HG03175 (cell line): ENCODE measurements at regions not wholly inside any gene's neighbourhood (a gene's known extent, or its start where the extent isn't known, plus 50 kb on each side); places are given as distances from the start of the nearest gene placed in this dataset.
"Not testable (repeated sequence)": the region's sequence is repeated elsewhere in the genome, so short reads cannot be mapped to it uniquely, and the experiment has no call there.

Experiments
- ATAC-seq: cut with Tn5 transposase; IDR thresholded peaks from one replicate; pipeline ENCODE4 v1.9.1; 2021; ENCODE audit warnings: mild to moderate bottlenecking, moderate library complexity; ENCODE audit not compliant: unreplicated experiment

GRCh38 chr5:93933269-93933668 lies 191.9 kb upstream of the POU5F2 start:
- not testable (repeated sequence) for ATAC-seq

- no peak for ATAC-seq
These were observed 188.7 kb upstream of the POU5F2 start for GRCh38 chr5:93930098-93930497.

- no peak for ATAC-seq
These were observed 187.7 kb upstream of the POU5F2 start for GRCh38 chr5:93929131-93929530.

GRCh38 chr5:93926831-93927620 lies 185.6 kb upstream of the POU5F2 start:
- ATAC-seq, result no peak

- ATAC-seq, result no peak
These were observed 183.9 kb upstream of the POU5F2 start for GRCh38 chr5:93925321-93925720.

- no peak for ATAC-seq
These were observed 183.2 kb upstream of the POU5F2 start for GRCh38 chr5:93924628-93925027.

GRCh38 chr5:93922551-93922950 lies 181.2 kb upstream of the POU5F2 start:
- no peak for ATAC-seq

GRCh38 chr5:93921001-93921400 lies 179.6 kb upstream of the POU5F2 start:
- no peak for ATAC-seq

- ATAC-seq, result no peak
These were observed 175.5 kb upstream of the POU5F2 start for GRCh38 chr5:93916872-93917271.

- ATAC-seq, result peak; percentile 69
These were observed 173.7 kb upstream of the POU5F2 start for GRCh38 chr5:93915142-93915553.

GRCh38 chr5:93911609-93912008 lies 170.2 kb upstream of the POU5F2 start:
- ATAC-seq, result no peak

- no peak for ATAC-seq
These were observed 168.0 kb upstream of the POU5F2 start for GRCh38 chr5:93909356-93909755.

- ATAC-seq, result no peak
These were observed 163.5 kb upstream of the POU5F2 start for GRCh38 chr5:93904917-93905316.

GRCh38 chr5:93902288-93902687 lies 160.9 kb upstream of the POU5F2 start:
- no peak for ATAC-seq

GRCh38 chr5:93899026-93899600 lies 157.7 kb upstream of the POU5F2 start:
- peak; percentile 92 for ATAC-seq

GRCh38 chr5:93894601-93895354 lies 153.4 kb upstream of the POU5F2 start:
- no peak for ATAC-seq

- ATAC-seq, result no peak
These were observed 151.7 kb upstream of the POU5F2 start for GRCh38 chr5:93893075-93893474.

GRCh38 chr5:93892481-93892880 lies 151.1 kb upstream of the POU5F2 start:
- no peak for ATAC-seq

GRCh38 chr5:93891491-93892480 lies 150.4 kb upstream of the POU5F2 start:
- ATAC-seq, result no peak

- ATAC-seq, result no peak
These were observed 149.3 kb upstream of the POU5F2 start for GRCh38 chr5:93890657-93891056.

- ATAC-seq, result no peak
These were observed 146.3 kb upstream of the POU5F2 start for GRCh38 chr5:93887678-93888077.
